Kidney epithelial cell (primary cell): ENCODE measurements at regions not wholly inside any gene's neighbourhood (a gene's known extent, or its start where the extent isn't known, plus 50 kb on each side); places are given as distances from the start of the nearest gene placed in this dataset.

Experiments used
- DNase-seq: peaks from one replicate; pipeline ENCODE4 v3.0.0-alpha.2; 2010; ENCODE audit warnings: low read depth
- H3K27me3 ChIP-seq: 2 replicates; pipeline ENCODE4 v1.6.0; 2011; ENCODE audit warnings: low read length; ENCODE audit not compliant: control insufficient read depth, insufficient read depth
- H3K36me3 ChIP-seq: 2 replicates; pipeline ENCODE4 v1.5.1; 2011; ENCODE audit warnings: low read length; ENCODE audit not compliant: control insufficient read depth, insufficient read depth
- H3K4me3 ChIP-seq: 2 replicates; pipeline ENCODE4 v1.5.1; 2011; ENCODE audit warnings: low read depth, mild to moderate bottlenecking, control low read depth, low read length
- TF ChIP-seq, protein P1 (sequence below): IDR thresholded peaks from 2 replicates; pipeline ENCODE4 v1.5.1; 2011; ENCODE audit warnings: mild to moderate bottlenecking, moderate library complexity, low read length, control low read depth, inconsistent platforms; ENCODE audit not compliant: insufficient read depth, poor library complexity, severe bottlenecking

GRCh38 chr15:38154837-38155236 is 97.8 kb upstream of the SPRED1 start:
- H3K4me3 ChIP-seq = no peak overlapping the region
- H3K36me3 ChIP-seq = no peaks in the 10 kb centered on the region
- no peak for DNase-seq
- no peaks in the 10 kb centered on the region for H3K27me3 ChIP-seq
- TF ChIP-seq, protein P1, sequence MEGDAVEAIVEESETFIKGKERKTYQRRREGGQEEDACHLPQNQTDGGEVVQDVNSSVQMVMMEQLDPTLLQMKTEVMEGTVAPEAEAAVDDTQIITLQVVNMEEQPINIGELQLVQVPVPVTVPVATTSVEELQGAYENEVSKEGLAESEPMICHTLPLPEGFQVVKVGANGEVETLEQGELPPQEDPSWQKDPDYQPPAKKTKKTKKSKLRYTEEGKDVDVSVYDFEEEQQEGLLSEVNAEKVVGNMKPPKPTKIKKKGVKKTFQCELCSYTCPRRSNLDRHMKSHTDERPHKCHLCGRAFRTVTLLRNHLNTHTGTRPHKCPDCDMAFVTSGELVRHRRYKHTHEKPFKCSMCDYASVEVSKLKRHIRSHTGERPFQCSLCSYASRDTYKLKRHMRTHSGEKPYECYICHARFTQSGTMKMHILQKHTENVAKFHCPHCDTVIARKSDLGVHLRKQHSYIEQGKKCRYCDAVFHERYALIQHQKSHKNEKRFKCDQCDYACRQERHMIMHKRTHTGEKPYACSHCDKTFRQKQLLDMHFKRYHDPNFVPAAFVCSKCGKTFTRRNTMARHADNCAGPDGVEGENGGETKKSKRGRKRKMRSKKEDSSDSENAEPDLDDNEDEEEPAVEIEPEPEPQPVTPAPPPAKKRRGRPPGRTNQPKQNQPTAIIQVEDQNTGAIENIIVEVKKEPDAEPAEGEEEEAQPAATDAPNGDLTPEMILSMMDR = no peak

GRCh38 chr15:38163658-38164057 is 89.0 kb upstream of the SPRED1 start:
- TF ChIP-seq, protein P1 = no peak
- Histone ChIP-seq H3K27me3 (no peaks in the 10 kb centered on the region), H3K4me3 (no peak overlapping the region), H3K36me3 (no peaks in the 10 kb centered on the region)
- DNase-seq = no peak

DNA sequence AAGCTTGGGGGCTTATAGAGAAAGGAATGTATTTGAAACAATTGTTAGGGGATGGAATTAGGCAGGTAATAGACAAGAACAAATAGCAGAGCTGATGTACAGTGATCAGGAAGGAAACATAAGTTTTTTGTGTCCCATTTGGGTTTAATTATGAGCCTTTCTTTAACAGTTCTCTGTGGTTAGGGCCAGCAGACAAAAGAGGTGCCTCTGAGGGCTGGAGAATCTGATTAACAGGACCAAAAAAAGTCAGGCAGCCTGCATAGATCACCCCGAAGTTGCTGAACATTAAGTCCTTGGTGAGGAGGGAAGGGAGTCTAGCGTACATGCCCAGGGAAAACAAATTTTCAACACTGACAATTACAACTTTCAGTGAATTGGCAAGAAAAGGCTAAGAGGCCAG is 88.6 kb upstream of the SPRED1 start:
- TF ChIP-seq, protein P1 = no peak
- no peaks in the 10 kb centered on the region for H3K27me3 ChIP-seq
- H3K4me3 ChIP-seq = no peak overlapping the region
- DNase-seq = no peak
- no peaks in the 10 kb centered on the region for H3K36me3 ChIP-seq

- DNase-seq = no peak
- H3K36me3 ChIP-seq = no peaks in the 10 kb centered on the region
- TF ChIP-seq, protein P1 = no peak
- no peak overlapping the region for H3K4me3 ChIP-seq
- H3K27me3 ChIP-seq = no peaks in the 10 kb centered on the region
Measured at GRCh38 chr15:38164507-38164906, 88.1 kb upstream of the SPRED1 start.

GRCh38 chr15:38168467-38169070 is 84.1 kb upstream of the SPRED1 start:
- TF ChIP-seq, protein P1 = no peak
- no peak for DNase-seq

DNA sequence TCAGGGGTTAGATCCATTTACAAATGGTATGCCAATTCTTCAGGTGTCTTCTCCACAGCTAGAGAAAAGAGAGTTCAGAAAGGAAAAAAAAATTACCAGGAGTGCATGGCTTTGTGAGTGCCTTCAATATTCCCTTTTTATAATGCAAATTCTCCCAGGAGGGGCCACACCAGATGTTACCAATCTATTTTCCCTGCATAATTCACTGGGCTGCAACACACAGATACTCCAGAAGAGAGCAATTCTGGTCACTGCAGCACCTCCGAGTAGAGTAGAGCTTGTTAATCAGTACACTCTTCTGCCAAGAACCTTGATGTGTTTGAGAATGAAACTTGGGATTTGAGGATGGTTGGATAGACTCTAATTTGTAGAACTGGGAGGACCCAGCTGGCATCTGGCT is 80.7 kb upstream of the SPRED1 start:
- Histone ChIP-seq H3K27me3 (no peaks in the 10 kb centered on the region), H3K36me3 (no peaks in the 10 kb centered on the region), H3K4me3 (no peak overlapping the region)
- TF ChIP-seq, protein P1 = no peak
- DNase-seq = no peak

More at GRCh38 chr15:38168467-38169070, 84.1 kb upstream of the SPRED1 start:
- H3K36me3 ChIP-seq = no peaks in the 10 kb centered on the region
- H3K27me3 ChIP-seq = no peaks in the 10 kb centered on the region
- H3K4me3 ChIP-seq = no peak overlapping the region
